DND-41 (cell line): ENCODE measurements at regions not wholly inside any gene's neighbourhood (a gene's known extent, or its start where the extent isn't known, plus 50 kb on each side); places are given as distances from the start of the nearest gene placed in this dataset.

Experiments
- ATAC-seq: fragments of 200-7000 bp; cut with Tn5 transposase; 3 replicates; pipeline ENCODE4 v1.9.1; 2021; ENCODE audit warnings: low read depth; ENCODE audit not compliant: insufficient read depth
- DNase-seq: peaks from one replicate; pipeline ENCODE4 v3.0.0-alpha.2; 2020
- H2AFZ ChIP-seq: 2 replicates; pipeline ENCODE4 v1.6.0; 2012; ENCODE audit warnings: low read depth, low read length
- H3K27ac ChIP-seq: 2 replicates; pipeline ENCODE4 v1.5.1; 2012; ENCODE audit warnings: low read length, inconsistent platforms
- H3K27me3 ChIP-seq: fragments of 200-600 bp; sonication (generic); 2 replicates; pipeline ENCODE4 v1.6.0; 2012; ENCODE audit warnings: low read length, mild to moderate bottlenecking, inconsistent platforms; ENCODE audit not compliant: insufficient read depth, poor library complexity
- H3K36me3 ChIP-seq: 2 replicates; pipeline ENCODE4 v1.5.1; 2012; ENCODE audit warnings: low read length, inconsistent platforms; ENCODE audit not compliant: insufficient read depth
- H3K4me1 ChIP-seq: 2 replicates; pipeline ENCODE4 v1.5.1; 2012; ENCODE audit warnings: mild to moderate bottlenecking, low read length; ENCODE audit not compliant: insufficient read depth
- H3K4me2 ChIP-seq: 2 replicates; pipeline ENCODE4 v1.6.0; 2012; ENCODE audit warnings: mild to moderate bottlenecking, moderate library complexity, low read length, inconsistent platforms; ENCODE audit not compliant: insufficient read depth
- H3K4me3 ChIP-seq, 2 experiments: fragments of 200-600 bp in 1 of 2; shearing (Covaris generic) in 1 of 2; 2 replicates each; pipeline ENCODE4 v1.5.1; 2012 to 2016; ENCODE audit warnings: inconsistent platforms in 2 of 2, low read length in 2 of 2, mild to moderate bottlenecking in 2 of 2, low read depth in 1 of 2, moderate library complexity in 1 of 2
- H3K79me2 ChIP-seq: 2 replicates; pipeline ENCODE4 v1.6.0; 2012; ENCODE audit warnings: low read length, inconsistent platforms; ENCODE audit not compliant: insufficient read depth
- H3K9ac ChIP-seq: 2 replicates; pipeline ENCODE4 v1.6.0; 2012; ENCODE audit warnings: low read depth, mild to moderate bottlenecking, inconsistent platforms, low read length, moderate library complexity
- H3K9me3 ChIP-seq: 2 replicates; pipeline ENCODE4 v1.5.1; 2012; ENCODE audit warnings: low read length, moderate library complexity, mild to moderate bottlenecking, inconsistent platforms; ENCODE audit not compliant: insufficient read depth, severe bottlenecking
- H4K20me1 ChIP-seq: 2 replicates; pipeline ENCODE4 v1.6.0; 2012; ENCODE audit warnings: low read length; ENCODE audit not compliant: insufficient read depth
- CTCF ChIP-seq: IDR thresholded peaks from 2 replicates; pipeline ENCODE4 v1.5.1; 2012; ENCODE audit warnings: borderline replicate concordance, low read length, moderate library complexity, mild to moderate bottlenecking; ENCODE audit not compliant: poor library complexity, severe bottlenecking; ENCODE audit errors: extremely low read depth
- EZH2 ChIP-seq: IDR thresholded peaks from 3 replicates; pipeline ENCODE4 v1.6.1; 2012; ENCODE audit warnings: borderline replicate concordance, low read depth, mild to moderate bottlenecking, moderate library complexity, low read length, inconsistent platforms; ENCODE audit not compliant: severe bottlenecking

DNA sequence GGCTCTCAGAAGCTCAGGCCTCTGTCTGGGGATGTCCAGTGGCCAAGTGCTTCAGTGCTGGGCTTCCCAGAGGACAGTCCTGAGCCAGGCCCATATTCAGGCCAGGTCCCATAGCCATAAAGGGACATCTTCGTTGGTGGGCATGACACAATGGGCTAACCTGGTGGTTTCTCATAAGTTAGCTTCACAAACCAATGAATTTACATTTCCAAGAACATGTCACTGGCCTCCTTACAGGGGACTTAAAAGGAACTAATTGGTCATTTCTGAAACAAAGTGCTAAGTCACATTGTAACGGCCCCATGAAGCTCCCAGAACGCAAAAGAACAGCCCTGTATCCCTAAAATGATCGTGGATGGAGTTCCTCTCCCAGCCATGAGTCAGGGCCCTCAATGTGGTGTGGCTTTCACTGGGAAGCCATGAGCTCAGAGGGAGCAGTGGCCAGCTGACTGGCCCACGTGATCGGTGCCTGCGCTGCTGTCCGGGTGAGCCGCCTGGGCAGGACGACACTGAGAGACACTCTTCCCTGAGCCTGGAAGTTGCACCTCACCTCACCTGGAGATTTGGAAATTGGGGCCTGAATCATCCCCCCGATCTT lies 163.7 kb upstream of the APCDD1 start:
- Histone ChIP-seq H2AFZ (no peak overlapping the region), H3K27ac (no peak overlapping the region), H3K27me3 (no peaks in the 10 kb centered on the region), H3K9ac (no peak overlapping the region), H3K4me1 (no peaks in the 10 kb centered on the region), H4K20me1 (no peaks in the 10 kb centered on the region), H3K4me2 (no peak overlapping the region), H3K79me2 (no peaks in the 10 kb centered on the region), H3K4me3 (no peak overlapping the region), H3K9me3 (peaks cover 9% of the 10 kb centered on the region), H3K36me3 (no peaks in the 10 kb centered on the region)
- no peak for TF ChIP-seq CTCF
- TF ChIP-seq EZH2, result no peak
- ATAC-seq (no peak), DNase-seq (no peak)

- ATAC-seq, result no peak
- Histone ChIP-seq H3K27me3 (no peaks in the 10 kb centered on the region), H3K4me3 (no peak overlapping the region), H3K4me2 (no peak overlapping the region), H3K9me3 (peaks cover 9% of the 10 kb centered on the region), H3K79me2 (no peaks in the 10 kb centered on the region), H4K20me1 (no peaks in the 10 kb centered on the region), H3K36me3 (no peaks in the 10 kb centered on the region), H3K27ac (no peak overlapping the region), H3K4me1 (no peaks in the 10 kb centered on the region), H3K9ac (no peak overlapping the region), H2AFZ (no peak overlapping the region)
- no peak for DNase-seq
- TF ChIP-seq CTCF (no peak), EZH2 (no peak)
Measured at GRCh38 chr18:10291568-10291981, 162.9 kb upstream of the APCDD1 start.

GRCh38 chr18:10293966-10294365 lies 160.5 kb upstream of the APCDD1 start:
- DNase-seq, result no peak
- H3K4me3 ChIP-seq, result no peak overlapping the region
- H3K79me2 ChIP-seq, result no peaks in the 10 kb centered on the region
- no peaks in the 10 kb centered on the region for H3K27me3 ChIP-seq
- H4K20me1 ChIP-seq, result no peaks in the 10 kb centered on the region
- no peak overlapping the region for H3K9ac ChIP-seq
- no peak overlapping the region for H3K4me2 ChIP-seq
- ATAC-seq, result no peak
- H3K4me1 ChIP-seq, result no peaks in the 10 kb centered on the region
- H2AFZ ChIP-seq, result no peak overlapping the region
- no peak overlapping the region for H3K27ac ChIP-seq
- H3K9me3 ChIP-seq, result peaks cover 4% of the 10 kb centered on the region
- no peaks in the 10 kb centered on the region for H3K36me3 ChIP-seq
- TF ChIP-seq EZH2, result no peak
- no peak for TF ChIP-seq CTCF

DNA sequence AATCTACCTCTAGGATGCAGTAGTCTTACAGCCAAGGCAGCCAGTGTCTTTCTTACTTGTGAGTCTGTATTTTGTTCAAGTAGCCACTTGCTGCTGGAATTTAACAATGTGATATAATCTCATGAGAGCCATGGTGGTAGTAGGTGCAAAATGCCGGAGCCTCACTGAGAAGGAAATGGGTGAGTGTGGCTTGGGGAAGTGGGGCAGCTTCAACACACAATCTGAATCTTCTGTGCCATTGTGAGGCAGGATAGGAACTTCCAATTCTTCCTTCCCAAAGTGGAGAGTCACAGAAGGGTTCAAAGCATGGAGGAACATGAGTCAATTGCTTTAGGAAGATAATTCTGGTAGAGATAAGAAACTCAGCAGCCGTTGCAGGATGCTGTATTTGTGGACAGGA lies 158.7 kb upstream of the APCDD1 start:
- ATAC-seq (no peak), DNase-seq (no peak)
- H3K9ac ChIP-seq, result no peak overlapping the region
- H3K27ac ChIP-seq, result no peak overlapping the region
- no peaks in the 10 kb centered on the region for H4K20me1 ChIP-seq
- no peaks in the 10 kb centered on the region for H3K27me3 ChIP-seq
- no peaks in the 10 kb centered on the region for H3K79me2 ChIP-seq
- no peak overlapping the region for H2AFZ ChIP-seq
- no peaks in the 10 kb centered on the region for H3K36me3 ChIP-seq
- H3K4me1 ChIP-seq, result peaks cover 4% of the 10 kb centered on the region
- H3K4me3 ChIP-seq, result no peak overlapping the region
- no peak for TF ChIP-seq CTCF
- TF ChIP-seq EZH2, result no peak
- H3K4me2 ChIP-seq, result no peak overlapping the region
- no peaks in the 10 kb centered on the region for H3K9me3 ChIP-seq
